ENCODE measurements at regions not wholly inside any gene's neighbourhood (a gene's known extent, or its start where the extent isn't known, plus 50 kb on each side); places are given as distances from the start of the nearest gene placed in this dataset.

DNA sequence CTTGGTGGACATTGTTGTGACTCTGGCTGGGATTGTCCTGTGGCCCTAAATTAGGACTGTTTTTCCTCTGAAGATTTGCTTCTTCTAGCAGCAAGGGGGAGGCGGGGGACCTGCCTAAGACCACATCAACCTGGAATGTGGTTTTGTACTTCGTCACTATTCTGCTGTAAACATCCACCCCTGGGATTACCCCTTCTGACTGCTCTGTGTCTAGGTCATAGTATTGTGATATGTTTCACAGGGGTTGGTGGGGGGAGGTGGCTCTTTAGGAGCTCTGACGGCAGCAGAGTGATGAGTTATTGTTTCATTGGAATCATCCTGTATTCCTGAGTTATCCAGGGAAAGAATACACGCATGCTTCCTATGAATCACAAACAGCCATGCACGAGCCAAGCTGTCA lies 226.4 kb upstream of the MYT1L start:
- in situ Hi-C loops (cut with HindIII; ENCODE audit: low sequenced_read_pairs) = no loop called here
- TF ChIP-seq, protein P1, sequence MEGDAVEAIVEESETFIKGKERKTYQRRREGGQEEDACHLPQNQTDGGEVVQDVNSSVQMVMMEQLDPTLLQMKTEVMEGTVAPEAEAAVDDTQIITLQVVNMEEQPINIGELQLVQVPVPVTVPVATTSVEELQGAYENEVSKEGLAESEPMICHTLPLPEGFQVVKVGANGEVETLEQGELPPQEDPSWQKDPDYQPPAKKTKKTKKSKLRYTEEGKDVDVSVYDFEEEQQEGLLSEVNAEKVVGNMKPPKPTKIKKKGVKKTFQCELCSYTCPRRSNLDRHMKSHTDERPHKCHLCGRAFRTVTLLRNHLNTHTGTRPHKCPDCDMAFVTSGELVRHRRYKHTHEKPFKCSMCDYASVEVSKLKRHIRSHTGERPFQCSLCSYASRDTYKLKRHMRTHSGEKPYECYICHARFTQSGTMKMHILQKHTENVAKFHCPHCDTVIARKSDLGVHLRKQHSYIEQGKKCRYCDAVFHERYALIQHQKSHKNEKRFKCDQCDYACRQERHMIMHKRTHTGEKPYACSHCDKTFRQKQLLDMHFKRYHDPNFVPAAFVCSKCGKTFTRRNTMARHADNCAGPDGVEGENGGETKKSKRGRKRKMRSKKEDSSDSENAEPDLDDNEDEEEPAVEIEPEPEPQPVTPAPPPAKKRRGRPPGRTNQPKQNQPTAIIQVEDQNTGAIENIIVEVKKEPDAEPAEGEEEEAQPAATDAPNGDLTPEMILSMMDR (IDR thresholded peaks at IDR 0.05; ENCODE audit: low read depth, low read length, missing control alignments) = no peak
- H3K4me3 ChIP-seq (ENCODE audit: low read depth, low read length) = no peak overlapping the region
- DNase-seq (ENCODE audit: low read depth) = no peak

GRCh38 chr2:2550856-2551255 lies 219.8 kb upstream of the MYT1L start:
- H3K4me3 ChIP-seq (ENCODE audit: low read depth, low read length) = no peak overlapping the region
- no peak for DNase-seq (ENCODE audit: low read depth)
- in situ Hi-C loops (cut with HindIII; ENCODE audit: low sequenced_read_pairs) = no loop called here
- TF ChIP-seq, protein P1 (IDR thresholded peaks at IDR 0.05; ENCODE audit: low read depth, low read length, missing control alignments) = no peak

DNA sequence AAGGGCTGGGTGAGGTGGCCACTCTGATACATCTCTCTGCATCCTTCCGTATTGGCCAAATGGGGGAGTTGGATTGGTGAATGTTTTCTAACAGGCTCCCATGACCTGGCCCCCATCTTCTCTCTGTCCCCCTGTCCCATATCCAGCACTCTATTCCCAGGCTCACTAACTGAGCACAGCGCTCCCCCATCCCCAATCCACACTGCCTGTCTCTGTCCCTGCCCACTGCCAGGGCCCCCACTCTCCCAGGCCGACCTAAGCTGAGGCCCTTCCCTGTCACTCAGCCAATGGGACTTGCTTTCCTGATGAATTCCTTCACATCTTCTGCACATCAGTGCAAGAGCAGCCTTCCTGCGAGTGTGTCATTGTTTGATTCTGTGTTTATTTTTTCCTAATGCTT lies 216.8 kb upstream of the MYT1L start:
- TF ChIP-seq, protein P1 (IDR thresholded peaks at IDR 0.05; ENCODE audit: low read depth, low read length, missing control alignments) = no peak
- no peak overlapping the region for H3K4me3 ChIP-seq (ENCODE audit: low read depth, low read length)
- no peak for DNase-seq (ENCODE audit: low read depth)
- in situ Hi-C loops (cut with HindIII; ENCODE audit: low sequenced_read_pairs) = no loop called here

DNA sequence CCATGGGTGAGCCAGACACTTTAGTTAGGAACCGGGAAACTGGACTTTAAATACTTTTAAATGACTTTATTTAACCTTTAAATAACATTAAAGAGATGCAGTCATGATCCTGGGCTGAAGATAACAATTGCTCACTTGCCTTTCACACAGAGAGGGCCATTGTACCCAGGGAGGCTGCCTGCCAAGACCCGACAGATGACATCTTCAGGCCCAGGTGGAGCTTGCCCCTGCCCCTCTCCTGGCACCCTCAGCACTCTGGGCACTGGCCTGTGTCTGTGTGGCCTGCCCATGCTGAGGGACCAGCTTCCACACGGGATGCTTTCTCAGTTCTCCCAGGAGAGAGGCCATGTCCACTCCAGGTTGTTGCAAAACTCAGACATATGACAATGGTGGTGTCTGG lies 216.4 kb upstream of the MYT1L start:
- no peak overlapping the region for H3K4me3 ChIP-seq (ENCODE audit: low read depth, low read length)
- DNase-seq (ENCODE audit: low read depth) = no peak
- in situ Hi-C loops (cut with HindIII; ENCODE audit: low sequenced_read_pairs) = no loop called here
- TF ChIP-seq, protein P1 (IDR thresholded peaks at IDR 0.05; ENCODE audit: low read depth, low read length, missing control alignments) = no peak

DNA sequence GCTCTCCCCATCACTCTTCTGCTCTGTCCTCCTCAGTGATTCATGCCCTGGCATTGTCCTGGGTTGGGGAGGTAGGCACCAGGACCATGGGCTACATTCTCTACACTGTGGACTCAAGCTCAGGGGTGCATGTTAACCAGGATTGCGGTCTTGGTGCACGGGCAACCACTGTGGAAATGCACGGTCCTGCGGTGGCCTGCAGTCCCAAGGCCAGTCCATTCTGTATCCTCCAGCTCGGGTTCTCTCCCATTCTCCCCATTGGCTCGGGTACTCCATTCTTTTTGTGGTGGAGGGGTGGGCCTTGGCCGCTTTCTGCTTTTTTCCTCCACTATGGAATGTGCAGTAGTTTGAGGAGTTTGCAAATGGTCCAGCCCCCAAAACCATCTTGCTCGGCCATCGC lies 215.0 kb upstream of the MYT1L start:
- in situ Hi-C loops (cut with HindIII; ENCODE audit: low sequenced_read_pairs) = no loop called here
- no peak for DNase-seq (ENCODE audit: low read depth)
- no peak overlapping the region for H3K4me3 ChIP-seq (ENCODE audit: low read depth, low read length)
- TF ChIP-seq, protein P1 (IDR thresholded peaks at IDR 0.05; ENCODE audit: low read depth, low read length, missing control alignments) = no peak

DNA sequence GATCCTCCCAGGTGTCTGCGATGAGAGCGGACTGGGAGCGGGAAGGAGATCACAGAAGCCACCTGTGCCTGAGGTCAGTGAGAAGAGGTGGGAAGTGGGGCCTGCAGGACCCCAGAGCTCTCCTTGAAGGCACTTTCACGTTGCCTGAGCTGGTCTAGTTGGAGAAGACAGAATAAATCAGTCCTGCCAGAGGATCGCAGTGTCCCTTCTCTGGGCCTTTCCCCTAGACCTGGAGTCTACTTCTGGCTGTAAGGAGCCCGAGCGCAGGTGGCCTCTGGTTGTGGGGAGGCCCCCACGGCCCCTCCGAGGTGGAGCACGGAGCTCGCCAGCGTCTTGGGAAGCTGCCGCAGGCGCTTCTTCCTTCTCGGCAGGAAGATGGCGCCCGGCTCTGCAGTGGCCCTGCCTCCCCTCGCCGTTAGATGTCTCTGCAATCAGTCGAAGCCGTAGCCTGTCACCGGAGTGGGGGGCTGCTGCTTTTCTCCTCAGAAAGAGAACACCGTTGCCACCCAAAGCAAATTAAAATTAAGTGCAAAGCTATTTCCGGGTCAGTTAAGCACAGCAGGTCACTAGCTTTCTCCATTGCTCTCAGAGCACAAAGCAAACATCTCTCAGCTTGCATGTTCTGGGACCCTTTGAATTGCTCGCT lies 212.0 kb upstream of the MYT1L start:
- in situ Hi-C loops (cut with HindIII; ENCODE audit: low sequenced_read_pairs) = no loop called here

More for the DNA sequence above, 212.0 kb upstream of the MYT1L start:
- H3K4me3 ChIP-seq (ENCODE audit: low read depth, low read length) = no peak overlapping the region
- DNase-seq (ENCODE audit: low read depth) = no peak
- TF ChIP-seq, protein P1 (IDR thresholded peaks at IDR 0.05; ENCODE audit: low read depth, low read length, missing control alignments) = no peak

Data from astrocyte of the cerebellum (primary cell).